SK-N-SH (cell line): ENCODE measurements at regions not wholly inside any gene's neighbourhood (a gene's known extent, or its start where the extent isn't known, plus 50 kb on each side); places are given as distances from the start of the nearest gene placed in this dataset.

Source experiments
- CTCF ChIP-seq: fragments of 200-600 bp; sonication (generic); IDR thresholded peaks from 2 replicates; pipeline ENCODE4 v1.6.1; 2017; ENCODE audit warnings: antibody characterized with exemption, mild to moderate bottlenecking, moderate library complexity
- EZH2phosphoT487 ChIP-seq: fragments of 200-600 bp; sonication (generic); IDR thresholded peaks from 2 replicates; pipeline ENCODE4 v1.6.1; 2017; ENCODE audit warnings: low read depth, mixed run types, mild to moderate bottlenecking, antibody characterized with exemption, moderate library complexity, borderline replicate concordance
- GABPA ChIP-seq: IDR thresholded peaks from 2 replicates; pipeline ENCODE4 v1.4.0; 2012; ENCODE audit warnings: low read depth, mild to moderate bottlenecking
- PBX3 ChIP-seq: IDR thresholded peaks from 2 replicates; pipeline ENCODE4; 2012
- POLR2AphosphoS5 ChIP-seq: IDR thresholded peaks from 2 replicates; pipeline ENCODE4 v1.6.1; 2012; ENCODE audit warnings: low read depth, low read length
- TEAD4 ChIP-seq: IDR thresholded peaks from 2 replicates; pipeline ENCODE4 v1.4.0; 2012; ENCODE audit warnings: mild to moderate bottlenecking, borderline replicate concordance; ENCODE audit not compliant: insufficient read depth

DNA sequence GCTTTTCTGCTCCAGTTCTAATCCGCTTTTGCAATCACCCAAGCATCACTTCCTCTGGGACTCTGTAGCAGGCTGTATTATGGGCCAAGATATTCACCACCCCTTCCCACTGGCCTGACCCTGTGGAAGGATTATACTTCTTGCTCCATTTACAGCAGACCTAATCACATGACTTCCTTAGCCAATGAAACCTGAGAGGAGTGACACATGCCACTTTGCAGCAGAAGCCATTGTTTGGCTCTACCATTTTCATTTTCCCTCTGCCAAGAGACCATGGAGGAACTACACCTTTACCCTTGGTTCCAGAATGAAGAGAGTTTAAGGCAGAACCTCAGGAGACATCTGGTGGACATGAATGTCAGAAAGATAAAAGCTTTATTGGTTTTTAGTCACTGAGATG lies 134.9 kb upstream of the HSD17B12 start:
- TF ChIP-seq POLR2AphosphoS5 (no peak), TEAD4 (no peak), CTCF (no peak), PBX3 (no peak), EZH2phosphoT487 (no peak), GABPA (no peak)
